Gastroesophageal sphincter (tissue), 3 donors: ENCODE measurements at regions not wholly inside any gene's neighbourhood (a gene's known extent, or its start where the extent isn't known, plus 50 kb on each side); places are given as distances from the start of the nearest gene placed in this dataset.
"Not testable (repeated sequence)": the region's sequence is repeated elsewhere in the genome, so short reads cannot be mapped to it uniquely, and the experiment has no call there.

Experiments used
- CTCF ChIP-seq, 4 experiments: fragments of 200-600 bp in 2 of 4; fragments of 450-650 bp in 2 of 4; sonication (generic) in 1 of 4; IDR thresholded peaks; one replicate each; pipeline ENCODE4 v1.5.1; 2017 to 2019; ENCODE audit warnings: antibody characterized with exemption in 4 of 4, mild to moderate bottlenecking in 2 of 4, moderate library complexity in 2 of 4
- EP300 ChIP-seq: sonication (generic); formaldehyde crosslinking; IDR thresholded peaks from one replicate; pipeline ENCODE4 v1.6.1; 2017; ENCODE audit warnings: antibody characterized with exemption, mild to moderate bottlenecking
- POLR2A ChIP-seq, 2 donors: fragments of 450-650 bp; IDR thresholded peaks; one replicate each; pipeline ENCODE4 v1.6.1; 2017; ENCODE audit warnings: antibody characterized with exemption in 2 of 2, mild to moderate bottlenecking in 2 of 2, moderate library complexity in 1 of 2
- POLR2AphosphoS5 ChIP-seq: sonication (generic); formaldehyde crosslinking; IDR thresholded peaks from one replicate; pipeline ENCODE4 v1.6.1; 2017; ENCODE audit warnings: antibody characterized with exemption

DNA sequence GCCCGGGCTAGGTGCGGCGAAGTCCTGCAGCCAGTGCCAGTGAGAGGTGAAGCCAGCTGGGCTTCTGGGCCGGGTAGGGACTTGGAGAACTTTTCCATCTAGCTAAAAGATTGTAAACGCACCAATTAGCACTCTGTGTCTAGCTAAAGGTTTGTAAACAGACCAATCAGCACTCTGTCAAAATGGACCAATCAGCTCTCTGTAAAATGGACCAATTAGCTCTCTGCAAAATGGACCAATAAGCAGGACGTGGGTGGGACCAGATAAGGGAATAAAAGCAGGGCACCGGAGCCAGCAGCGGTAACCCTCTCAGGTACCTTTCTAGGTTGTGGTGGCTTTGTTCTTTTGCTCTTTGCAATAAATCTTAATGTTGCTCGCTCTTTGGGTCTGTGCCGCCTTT lies 195.1 kb downstream of the ANKRD30BL start:
- TF ChIP-seq POLR2A (IDR thresholded peaks at IDR 0.05); CTCF (IDR thresholded peaks at IDR 0.05); POLR2AphosphoS5; EP300: not testable (repeated sequence)
